GM10266 (cell line): ENCODE measurements at regions not wholly inside any gene's neighbourhood (a gene's known extent, or its start where the extent isn't known, plus 50 kb on each side); places are given as distances from the start of the nearest gene placed in this dataset.

Experiments
- DNase-seq: peaks from one replicate; pipeline ENCODE4 v3.0.0; 2012; ENCODE audit errors: extremely low spot score
- TF ChIP-seq, protein P1 (sequence below): IDR thresholded peaks from 2 replicates; pipeline ENCODE4 v1.5.1; 2012; ENCODE audit warnings: mild to moderate bottlenecking, low read depth; ENCODE audit not compliant: control insufficient read depth, insufficient read depth; ENCODE audit errors: missing control alignments

DNA sequence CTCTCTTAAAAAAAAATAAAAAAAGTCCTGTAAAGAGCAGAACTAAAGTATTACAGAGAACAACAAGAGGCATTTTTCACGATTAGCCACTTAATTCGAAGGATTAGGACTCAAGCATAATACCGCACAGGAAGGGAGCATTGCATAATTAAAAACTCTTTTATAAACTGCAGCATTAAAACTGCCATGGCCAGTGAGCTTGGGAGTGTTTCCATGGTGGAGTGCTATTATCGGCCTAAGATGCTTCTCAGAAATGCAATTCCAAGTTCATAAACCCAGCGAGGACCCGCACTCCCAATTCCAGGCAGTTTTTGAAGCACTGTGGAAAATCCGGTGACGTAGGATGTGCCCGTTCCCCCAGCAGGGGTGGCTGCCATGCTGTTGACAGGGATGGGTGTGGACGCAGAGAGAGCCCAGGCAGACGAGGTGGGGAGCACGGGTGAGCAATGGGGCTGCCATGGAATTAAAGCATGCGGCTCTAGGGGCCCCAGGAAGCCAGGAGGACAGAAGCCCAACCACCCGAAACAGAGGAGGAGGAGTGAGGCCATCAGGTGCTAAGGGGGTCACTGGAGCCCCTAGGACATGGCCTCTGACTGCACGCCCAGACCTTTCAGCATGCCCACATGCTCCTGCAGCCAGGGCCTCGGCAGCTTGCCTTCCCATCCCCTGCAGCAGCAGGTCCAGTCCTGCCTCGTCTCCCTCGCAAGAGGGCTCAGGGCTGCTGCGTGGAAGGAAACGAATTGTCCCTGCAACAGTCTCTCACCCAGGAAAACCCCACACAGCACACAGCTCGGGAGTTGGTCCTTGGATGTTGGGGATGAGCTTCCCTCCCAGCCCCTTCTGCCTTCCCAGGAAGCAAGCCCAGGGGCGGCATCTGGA is 233.4 kb downstream of the NDUFA10 start:
- TF ChIP-seq, protein P1, sequence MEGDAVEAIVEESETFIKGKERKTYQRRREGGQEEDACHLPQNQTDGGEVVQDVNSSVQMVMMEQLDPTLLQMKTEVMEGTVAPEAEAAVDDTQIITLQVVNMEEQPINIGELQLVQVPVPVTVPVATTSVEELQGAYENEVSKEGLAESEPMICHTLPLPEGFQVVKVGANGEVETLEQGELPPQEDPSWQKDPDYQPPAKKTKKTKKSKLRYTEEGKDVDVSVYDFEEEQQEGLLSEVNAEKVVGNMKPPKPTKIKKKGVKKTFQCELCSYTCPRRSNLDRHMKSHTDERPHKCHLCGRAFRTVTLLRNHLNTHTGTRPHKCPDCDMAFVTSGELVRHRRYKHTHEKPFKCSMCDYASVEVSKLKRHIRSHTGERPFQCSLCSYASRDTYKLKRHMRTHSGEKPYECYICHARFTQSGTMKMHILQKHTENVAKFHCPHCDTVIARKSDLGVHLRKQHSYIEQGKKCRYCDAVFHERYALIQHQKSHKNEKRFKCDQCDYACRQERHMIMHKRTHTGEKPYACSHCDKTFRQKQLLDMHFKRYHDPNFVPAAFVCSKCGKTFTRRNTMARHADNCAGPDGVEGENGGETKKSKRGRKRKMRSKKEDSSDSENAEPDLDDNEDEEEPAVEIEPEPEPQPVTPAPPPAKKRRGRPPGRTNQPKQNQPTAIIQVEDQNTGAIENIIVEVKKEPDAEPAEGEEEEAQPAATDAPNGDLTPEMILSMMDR: no peak
- no peak for DNase-seq

DNA sequence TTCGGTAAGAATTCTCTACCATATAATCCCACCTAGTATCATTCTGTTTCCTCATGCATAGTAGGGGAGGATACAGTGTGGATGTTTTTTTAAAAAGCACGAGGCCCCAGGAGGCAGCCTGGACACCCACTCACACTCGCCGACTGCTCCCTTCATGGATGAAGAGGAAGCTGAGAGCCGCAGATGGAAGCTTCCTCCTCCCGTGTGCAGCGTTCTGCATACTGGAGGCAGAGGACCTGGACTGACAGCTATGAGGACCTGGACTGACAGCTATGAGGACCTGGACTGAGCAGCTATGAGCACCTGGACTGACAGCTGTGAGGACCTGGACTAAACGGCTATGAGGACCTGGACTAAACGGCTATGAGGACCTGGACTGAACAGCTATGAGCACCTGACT is 234.4 kb downstream of the NDUFA10 start:
- no peak for DNase-seq
- TF ChIP-seq, protein P1: no peak

DNA sequence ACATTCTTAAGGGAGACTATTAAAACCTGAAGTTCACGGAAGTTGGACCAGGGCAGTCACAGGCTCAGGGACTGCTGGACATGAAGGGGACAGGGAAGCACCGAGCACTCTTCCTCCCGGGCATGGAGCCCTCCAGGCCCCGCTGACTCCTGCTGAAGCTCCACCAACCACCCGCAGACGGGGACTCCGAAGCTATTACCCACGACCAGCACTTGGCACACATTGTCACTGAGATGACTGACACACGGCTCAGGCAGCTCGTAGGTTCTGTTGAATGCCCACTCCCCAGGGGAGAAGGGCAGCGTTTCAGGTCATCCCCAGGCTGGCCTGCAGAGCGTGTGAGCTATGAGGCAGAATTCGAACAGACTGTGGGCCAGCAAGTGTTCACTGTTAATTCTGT is 234.8 kb downstream of the NDUFA10 start:
- TF ChIP-seq, protein P1: no peak
- no peak for DNase-seq

DNA sequence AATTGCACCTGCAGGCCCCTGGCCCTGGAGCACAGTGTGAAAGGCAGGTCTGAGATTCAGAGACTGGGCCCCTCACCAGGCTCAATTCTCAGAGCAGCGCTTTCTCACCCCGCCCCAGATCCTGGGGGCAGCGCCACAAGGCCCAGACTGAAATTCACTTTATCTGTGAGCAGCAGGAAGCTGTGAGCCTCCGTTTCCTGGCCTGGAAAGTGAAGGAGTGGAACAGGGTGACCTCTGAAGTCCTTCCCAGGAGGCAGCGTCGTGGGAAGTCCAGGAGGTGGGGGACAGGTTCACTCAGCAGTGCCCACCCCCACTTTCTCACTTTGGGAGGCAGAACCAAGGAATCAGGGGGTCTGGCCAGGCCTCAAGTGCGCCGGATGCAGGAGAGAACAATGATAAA is 235.4 kb downstream of the NDUFA10 start:
- DNase-seq: no peak
- TF ChIP-seq, protein P1: no peak

DNA sequence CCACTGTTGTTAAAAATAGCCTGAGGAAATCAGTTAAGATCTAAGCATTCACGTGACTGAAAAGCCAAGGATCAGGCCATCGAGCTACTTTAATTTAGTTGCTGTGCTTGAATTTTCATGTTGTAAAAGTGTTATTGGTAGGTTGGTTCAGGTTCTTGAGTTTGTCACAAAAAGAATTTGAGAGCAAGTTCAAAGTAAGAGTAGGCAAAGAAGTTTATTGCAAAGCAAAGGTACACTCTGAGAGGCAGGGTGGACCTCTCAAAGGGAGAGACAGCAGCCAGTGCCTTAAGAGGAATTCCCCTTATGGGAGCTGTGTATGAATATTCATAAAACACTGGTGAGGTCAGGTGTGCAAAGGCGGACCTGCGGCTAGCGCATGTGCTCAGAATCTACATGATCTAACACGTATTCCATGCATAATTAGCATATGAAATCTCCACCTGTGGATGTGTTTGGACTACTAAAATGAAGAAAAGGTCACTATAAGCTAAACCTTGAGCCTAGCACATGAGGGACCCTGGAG is 236.5 kb downstream of the NDUFA10 start:
- TF ChIP-seq, protein P1: no peak
- DNase-seq: no peak

DNA sequence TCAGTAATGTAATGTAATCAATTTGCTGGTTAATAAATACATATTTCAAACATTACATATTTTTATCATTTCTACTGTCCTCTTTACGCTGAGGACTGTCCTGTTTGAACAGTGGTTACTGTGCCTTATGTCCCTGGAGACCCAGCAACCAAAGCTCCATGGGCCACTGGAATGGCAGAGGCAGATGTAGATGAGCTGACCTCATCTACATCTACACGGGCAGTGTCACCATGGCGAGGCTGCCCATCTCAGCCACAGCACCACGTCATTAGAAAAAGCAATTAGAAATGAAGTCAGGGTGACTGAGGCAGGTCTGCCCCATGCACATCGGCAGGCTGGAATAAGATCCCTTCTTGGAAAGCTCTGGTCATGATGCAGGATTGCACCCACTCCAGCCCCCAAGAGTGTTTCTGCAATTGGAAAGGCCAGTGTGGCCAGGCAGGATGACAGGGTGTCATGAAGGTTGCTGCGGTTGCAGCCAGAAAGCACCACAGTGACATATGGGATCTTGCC is 237.5 kb downstream of the NDUFA10 start:
- TF ChIP-seq, protein P1: no peak
- no peak for DNase-seq

DNA sequence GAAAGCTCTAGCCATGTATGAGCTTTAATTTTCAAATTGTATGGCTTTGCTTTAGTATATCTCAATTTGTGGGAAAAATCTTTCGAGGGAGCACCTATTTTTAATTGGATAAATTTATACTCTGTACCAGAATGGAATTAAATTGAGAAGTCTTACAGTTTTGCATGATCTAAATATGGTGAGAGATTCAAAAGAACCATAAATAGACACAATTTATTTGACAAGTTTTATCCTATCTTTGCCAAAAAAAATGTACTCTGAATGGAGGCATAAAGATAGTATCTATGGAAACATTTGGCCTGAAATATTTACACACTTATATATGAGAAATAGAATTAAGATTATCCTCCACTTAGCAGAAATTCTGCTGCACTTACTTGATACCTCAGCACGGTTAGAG is 238.4 kb downstream of the NDUFA10 start:
- TF ChIP-seq, protein P1: no peak
- DNase-seq: no peak
